H1 (cell line): ENCODE measurements at regions not wholly inside any gene's neighbourhood (a gene's known extent, or its start where the extent isn't known, plus 50 kb on each side); places are given as distances from the start of the nearest gene placed in this dataset.

Source experiments
- CTCF ChIA-PET: fragments of 300-600 bp; sonication (Branson Sonifier 250); formaldehyde crosslinking; loops from one replicate; lab custom pipeline; 2021; ENCODE audit not compliant: partially characterized antibody; lab: Charles Lee
- POLR2A ChIA-PET: fragments of 300-600 bp; sonication (Branson Sonifier 250); formaldehyde crosslinking; loops from one replicate; lab custom pipeline; 2021; ENCODE audit warnings: inconsistent platforms; ENCODE audit not compliant: partially characterized antibody; lab: Charles Lee
- DNase-seq, 2 experiments: peaks; one replicate each; pipeline versions ENCODE4 v3.0.0 to v3.0.0-alpha.2; 2010 to 2022; ENCODE audit warnings: low spot score in 2 of 2, low read depth in 1 of 2, mixed read lengths in 1 of 2
- FAIRE-seq: peaks from 2 replicates; lab custom pipeline; 2011; peaks lifted over from hg19 to GRCh38; lab: Jason Lieb, UNC
- H2AFZ ChIP-seq: 2 replicates; pipeline ENCODE4 v1.8.1; 2012; ENCODE audit warnings: low read length, inconsistent platforms
- H2AK5ac ChIP-seq: 2 replicates; pipeline ENCODE4 v1.6.1; 2013; ENCODE audit warnings: low read depth, low read length
- H2BK120ac ChIP-seq: replicated peaks from 2 replicates; pipeline ENCODE3; 2013; ENCODE audit warnings: low read depth, low read length, inconsistent platforms
- H2BK12ac ChIP-seq: 2 replicates; pipeline ENCODE4 v1.6.1; 2013; ENCODE audit warnings: low read depth, low read length
- H2BK15ac ChIP-seq: 2 replicates; pipeline ENCODE4 v1.6.1; 2013; ENCODE audit warnings: low read length
- H2BK20ac ChIP-seq: 2 replicates; pipeline ENCODE4 v1.6.1; 2013; ENCODE audit warnings: low read length
- H2BK5ac ChIP-seq: 2 replicates; pipeline ENCODE4 v1.6.1; 2013; ENCODE audit warnings: low read depth, low read length
- H3K14ac ChIP-seq: 2 replicates; pipeline ENCODE4 v1.6.1; 2013; ENCODE audit warnings: inconsistent platforms; ENCODE audit not compliant: insufficient read length
- H3K18ac ChIP-seq: 2 replicates; pipeline ENCODE4 v1.6.1; 2013; ENCODE audit warnings: low read length; ENCODE audit errors: extremely low read depth
- H3K23ac ChIP-seq: 2 replicates; pipeline ENCODE4 v1.6.1; 2013; ENCODE audit warnings: inconsistent platforms; ENCODE audit not compliant: insufficient read length
- H3K23me2 ChIP-seq: 2 replicates; pipeline ENCODE4 v1.6.1; 2013; ENCODE audit warnings: low read depth, low read length
- H3K27ac ChIP-seq: 2 replicates; pipeline ENCODE4 v1.6.1; 2011; ENCODE audit warnings: low read depth, low read length, inconsistent platforms
- H3K27me3 ChIP-seq, 4 experiments: replicated peaks in 1 of 4; 1 replicate in 1 of 4; 2 replicates in 3 of 4; pipeline versions ENCODE4 v1.6.1 to v1.8.1; 2011 to 2013; ENCODE audit warnings: low read length in 3 of 4, mild to moderate bottlenecking in 3 of 4, inconsistent platforms in 2 of 4, mixed read lengths in 2 of 4, moderate library complexity in 1 of 4; ENCODE audit not compliant: control insufficient read depth in 3 of 4, insufficient read depth in 3 of 4; ENCODE audit errors: extremely low read depth in 1 of 4
- H3K36me3 ChIP-seq, 4 experiments: 2 replicates each; pipeline versions ENCODE4 v1.6.1 to v1.8.1; 2011 to 2013; ENCODE audit warnings: mild to moderate bottlenecking in 4 of 4, low read length in 3 of 4, moderate library complexity in 2 of 4, control low read depth in 1 of 4, inconsistent platforms in 1 of 4; ENCODE audit not compliant: insufficient read depth in 4 of 4, control insufficient read depth in 2 of 4
- H3K4ac ChIP-seq: replicated peaks from 2 replicates; pipeline ENCODE3; 2013; ENCODE audit warnings: low read length, low read depth, mixed read lengths, inconsistent platforms; ENCODE audit not compliant: insufficient read length
- H3K4me1 ChIP-seq, 4 experiments: replicated peaks in 1 of 4; 1 replicate in 1 of 4; 2 replicates in 3 of 4; pipeline versions ENCODE4 v1.6.1 to v1.8.1; 2011 to 2013; ENCODE audit warnings: low read length in 3 of 4, inconsistent platforms in 2 of 4, mixed read lengths in 1 of 4; ENCODE audit not compliant: insufficient read depth in 4 of 4, control insufficient read depth in 3 of 4
- H3K4me2 ChIP-seq, 2 experiments: 2 replicates each; pipeline versions ENCODE4 v1.6.1 to v1.8.1; 2011 to 2013; ENCODE audit warnings: low read depth in 2 of 2, low read length in 2 of 2, control low read depth in 1 of 2, inconsistent platforms in 1 of 2, mild to moderate bottlenecking in 1 of 2; ENCODE audit not compliant: insufficient read depth in 1 of 2
- H3K4me3 ChIP-seq, 4 experiments: fragments of 200-600, 300-600 bp in 1 of 4; sonication (generic), shearing (Covaris generic), sonication (Bioruptor Twin) in 1 of 4; 2 replicates each; pipeline versions ENCODE4 v1.5.1 to v1.8.1; 2011 to 2016; ENCODE audit warnings: low read length in 4 of 4, low read depth in 3 of 4, control low read depth in 2 of 4, inconsistent platforms in 2 of 4, mild to moderate bottlenecking in 2 of 4, mixed read lengths in 1 of 4, moderate library complexity in 1 of 4; ENCODE audit not compliant: insufficient read depth in 2 of 4; ENCODE audit errors: extremely low read depth in 1 of 4
- H3K56ac ChIP-seq: replicated peaks from 2 replicates; pipeline ENCODE3; 2013; ENCODE audit warnings: low read depth, mild to moderate bottlenecking, mixed read lengths, low read length, inconsistent platforms; ENCODE audit not compliant: insufficient read length
- H3K79me1 ChIP-seq: 2 replicates; pipeline ENCODE4 v1.6.1; 2013; ENCODE audit warnings: low read depth, low read length, control low read depth
- H3K79me2 ChIP-seq, 2 experiments: 2 replicates each; pipeline versions ENCODE4 v1.6.1 to v1.8.1; 2012 to 2013; ENCODE audit warnings: low read length in 2 of 2, mild to moderate bottlenecking in 2 of 2, inconsistent platforms in 1 of 2; ENCODE audit not compliant: insufficient read depth in 2 of 2, control insufficient read depth in 1 of 2
- H3K9ac ChIP-seq, 4 experiments: replicated peaks in 1 of 4; 1 replicate in 1 of 4; 2 replicates in 3 of 4; pipeline versions ENCODE4 v1.6.1 to v1.8.1; 2011 to 2013; ENCODE audit warnings: low read depth in 3 of 4, low read length in 3 of 4, control low read depth in 2 of 4, mild to moderate bottlenecking in 2 of 4, moderate library complexity in 2 of 4, inconsistent platforms in 1 of 4; ENCODE audit errors: extremely low read depth in 1 of 4
- H3K9me3 ChIP-seq, 2 experiments: 2 replicates each; pipeline versions ENCODE4 v1.6.1 to v1.8.1; 2012 to 2013; ENCODE audit warnings: mild to moderate bottlenecking in 2 of 2, moderate library complexity in 2 of 2, control low read depth in 1 of 2, inconsistent platforms in 1 of 2, low read depth in 1 of 2, low read length in 1 of 2, mixed read lengths in 1 of 2; ENCODE audit not compliant: insufficient read depth in 2 of 2
- H4K20me1 ChIP-seq, 2 experiments: replicated peaks in 1 of 2; 2 replicates each; pipeline versions ENCODE3 to v1.8.1; 2011 to 2013; ENCODE audit warnings: inconsistent platforms in 2 of 2, low read length in 2 of 2, mild to moderate bottlenecking in 1 of 2; ENCODE audit not compliant: insufficient read depth in 2 of 2, control insufficient read depth in 1 of 2
- H4K5ac ChIP-seq: 2 replicates; pipeline ENCODE4 v1.6.1; 2013; ENCODE audit warnings: low read length, low read depth, mixed read lengths, inconsistent platforms; ENCODE audit not compliant: insufficient read length
- H4K8ac ChIP-seq: 2 replicates; pipeline ENCODE4 v1.8.0; 2013; ENCODE audit warnings: mild to moderate bottlenecking, moderate library complexity, low read length, inconsistent platforms; ENCODE audit not compliant: insufficient read depth; ENCODE audit errors: extremely low read depth
- H4K91ac ChIP-seq: replicated peaks from 2 replicates; pipeline ENCODE3; 2013; ENCODE audit warnings: low read length, mixed read lengths, inconsistent platforms; ENCODE audit not compliant: insufficient read length
- ATF3 ChIP-seq: IDR thresholded peaks from 2 replicates; pipeline ENCODE4 v1.6.1; 2011; ENCODE audit warnings: low read depth, mild to moderate bottlenecking, low read length; ENCODE audit not compliant: insufficient read depth
- PHF8 ChIP-seq: fragments of 200-600 bp; sonication (generic); conservative IDR thresholded peaks from 2 replicates; pipeline ENCODE4 v1.7.1; 2012; ENCODE audit warnings: low read depth, mild to moderate bottlenecking, inconsistent platforms, low read length, moderate library complexity
- POLR2AphosphoS5 ChIP-seq: IDR thresholded peaks from 2 replicates; pipeline ENCODE4 v1.6.1; 2011; ENCODE audit warnings: low read depth, low read length
- SIRT6 ChIP-seq: IDR thresholded peaks from one replicate; pipeline ENCODE4 v1.7.1; 2012; ENCODE audit warnings: low read length, inconsistent platforms
- SP1 ChIP-seq: IDR thresholded peaks from 2 replicates; pipeline ENCODE4 v1.6.1; 2011; ENCODE audit warnings: low read depth, low read length
- SRF ChIP-seq: IDR thresholded peaks from 2 replicates; pipeline ENCODE4 v1.6.1; 2011; ENCODE audit warnings: mild to moderate bottlenecking, low read depth, low read length, moderate library complexity
- TAF7 ChIP-seq: optimal IDR thresholded peaks from 2 replicates; pipeline ENCODE3; 2011; ENCODE audit warnings: low read depth, mild to moderate bottlenecking, inconsistent platforms, low read length, moderate library complexity, borderline replicate concordance

GRCh38 chr4:100882661-100883060 lies 364.8 kb upstream of the EMCN start:
- Histone ChIP-seq H2AFZ (no peak overlapping the region), H3K79me1 (no peaks in the 10 kb centered on the region), H2BK15ac (no peak overlapping the region), H3K4me1 (no peaks in the 10 kb centered on the region), H4K8ac (no peak overlapping the region), H3K79me2 (no peaks in the 10 kb centered on the region), H3K4me3 (no peak overlapping the region), H3K18ac (no peak overlapping the region), H3K9ac (no peak overlapping the region), H2BK120ac (no peak overlapping the region), H2BK12ac (no peak overlapping the region), H3K4ac (no peak overlapping the region), H4K5ac (no peak overlapping the region), H4K20me1 (no peaks in the 10 kb centered on the region), H4K91ac (no peak overlapping the region), H3K14ac (no peak overlapping the region), H3K36me3 (no peaks in the 10 kb centered on the region), H3K27ac (no peak overlapping the region), H2BK5ac (no peak overlapping the region), H3K27me3 (no peaks in the 10 kb centered on the region), H3K23me2 (peaks cover 2% of the 10 kb centered on the region; the same call in 1 of the 2 replicates), H2BK20ac (no peak overlapping the region), H3K23ac (no peak overlapping the region), H3K9me3 (no peaks in the 10 kb centered on the region), H2AK5ac (no peak overlapping the region), H3K4me2 (no peak overlapping the region), H3K56ac (no peak overlapping the region)
- FAIRE-seq: no peak
- no peak for DNase-seq
- POLR2A ChIA-PET: no interaction called here
- CTCF ChIA-PET: no interaction called here
- TF ChIP-seq TAF7 (no peak), SIRT6 (no peak), PHF8 (no peak), POLR2AphosphoS5 (no peak), SP1 (no peak), ATF3 (no peak), SRF (no peak)
